ENCODE measurements at regions not wholly inside any gene's neighbourhood (a gene's known extent, or its start where the extent isn't known, plus 50 kb on each side); places are given as distances from the start of the nearest gene placed in this dataset.

DNA sequence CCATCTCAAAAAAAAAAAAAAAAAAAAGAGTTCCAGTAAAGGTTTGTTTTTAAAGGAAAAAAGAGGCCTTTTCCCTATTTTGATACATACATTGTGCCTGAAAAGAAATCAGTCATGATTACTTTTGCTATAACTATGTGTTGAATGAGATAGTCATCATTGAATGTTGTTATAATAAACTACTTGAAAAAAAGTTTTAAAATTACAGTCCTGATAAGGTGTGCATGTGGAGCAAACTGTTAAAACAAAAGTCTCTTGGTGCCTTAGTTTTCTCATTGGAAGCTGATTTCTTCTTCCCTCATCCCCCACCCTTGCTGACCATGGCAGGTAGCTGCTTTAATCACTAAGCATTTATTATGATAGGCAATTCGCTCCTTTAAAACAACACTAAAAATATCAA, 172.3 kb upstream of the TBCA start:
- DNase-seq = no peak

DNA sequence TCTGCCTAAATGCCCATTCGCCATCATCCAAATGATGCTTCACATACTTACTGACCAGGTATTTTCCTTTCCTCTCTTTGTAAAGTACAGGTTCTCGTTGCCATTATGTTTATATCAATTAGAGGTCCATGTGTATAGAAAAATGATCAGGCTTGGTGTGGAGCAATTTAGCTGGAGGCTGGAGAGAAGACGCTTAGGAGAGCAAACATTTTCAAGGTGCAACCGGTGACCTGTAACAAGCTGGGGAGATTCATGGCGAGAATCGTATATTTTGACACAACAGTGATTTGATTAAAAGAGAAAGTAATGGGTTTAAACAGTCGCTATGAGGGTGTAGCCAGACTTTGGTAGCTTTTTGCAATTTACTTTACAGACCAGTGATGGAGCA, 170.9 kb upstream of the TBCA start:
- no peak for DNase-seq

DNA sequence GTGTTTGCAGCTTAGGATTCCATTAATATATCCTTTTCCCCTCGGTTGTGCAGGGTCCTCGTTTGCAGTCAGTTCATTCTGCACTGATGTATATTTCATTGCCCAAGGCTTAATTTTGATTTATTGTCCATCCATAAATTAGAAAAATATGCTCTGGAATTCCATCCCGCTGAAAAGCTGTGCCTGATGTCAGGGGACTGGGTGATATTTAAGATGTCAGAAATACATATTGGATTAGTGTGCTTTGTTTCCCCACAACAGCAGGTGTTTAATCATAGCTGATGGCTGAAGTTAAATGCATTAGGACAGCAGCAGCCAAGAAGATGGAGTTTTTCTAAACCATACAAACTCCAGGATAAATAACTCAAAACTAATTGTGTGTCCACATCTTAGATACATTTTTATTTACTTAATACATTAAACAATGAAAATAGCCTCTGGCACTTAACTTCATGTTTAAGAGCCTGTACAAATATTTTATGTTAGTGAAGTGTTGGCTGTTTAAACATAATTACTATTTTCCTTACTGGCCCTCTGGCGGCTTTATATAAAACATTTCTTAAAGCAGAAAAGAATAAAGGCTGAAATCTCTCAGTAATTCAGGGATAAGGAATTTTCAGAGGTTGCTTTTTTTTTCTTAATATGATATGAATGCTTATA, 170.4 kb upstream of the TBCA start:
- DNase-seq = no peak

DNA sequence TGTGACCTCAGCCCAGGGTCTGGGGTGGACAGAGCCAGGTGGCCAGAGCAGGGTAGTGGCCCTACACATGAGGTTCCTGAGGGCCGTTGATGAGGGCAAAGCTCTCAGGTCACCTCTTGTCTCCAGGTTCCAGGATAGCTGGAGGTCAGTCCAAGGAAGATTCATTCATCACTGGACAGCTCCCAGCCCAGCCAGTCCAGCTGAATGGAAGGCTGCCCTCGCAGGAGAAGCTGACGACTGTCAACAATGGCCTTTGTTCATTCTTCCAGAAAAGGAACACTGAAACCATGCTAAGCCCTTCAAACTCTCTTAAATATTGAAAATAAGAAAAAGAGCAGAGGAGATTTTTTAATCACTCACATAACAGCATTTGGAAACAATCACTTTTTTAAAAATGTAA, 169.7 kb upstream of the TBCA start:
- DNase-seq = peak; percentile 66 to 77

DNA sequence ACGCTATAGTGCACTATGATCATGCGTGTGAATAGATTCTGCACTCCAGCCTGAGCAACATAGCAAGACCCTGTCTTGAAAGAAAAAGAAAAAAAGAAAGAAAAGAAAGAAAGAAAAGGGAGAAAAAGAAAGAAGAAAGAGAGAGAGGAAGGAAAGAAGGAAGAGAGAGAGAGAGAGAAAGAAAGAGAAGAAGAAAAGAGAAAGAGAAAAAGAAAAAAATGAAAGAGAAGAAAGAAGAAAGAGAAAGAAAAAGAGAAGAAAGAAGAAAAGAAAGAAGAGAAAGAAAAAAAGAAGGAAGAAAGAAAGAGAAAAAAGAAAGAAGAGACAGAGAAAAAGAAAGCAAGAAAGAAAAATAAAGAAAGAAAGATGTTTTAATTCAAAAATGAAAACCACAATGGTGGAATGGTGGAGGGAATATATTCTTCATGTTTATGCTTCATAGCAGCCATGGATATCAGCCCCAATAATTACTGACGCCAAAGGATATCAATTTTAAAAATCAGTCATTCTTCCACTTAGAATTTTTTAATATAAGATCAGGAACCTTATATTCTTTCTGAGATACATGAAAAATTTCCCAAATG, 168.7 kb upstream of the TBCA start:
- no peak for DNase-seq

DNA sequence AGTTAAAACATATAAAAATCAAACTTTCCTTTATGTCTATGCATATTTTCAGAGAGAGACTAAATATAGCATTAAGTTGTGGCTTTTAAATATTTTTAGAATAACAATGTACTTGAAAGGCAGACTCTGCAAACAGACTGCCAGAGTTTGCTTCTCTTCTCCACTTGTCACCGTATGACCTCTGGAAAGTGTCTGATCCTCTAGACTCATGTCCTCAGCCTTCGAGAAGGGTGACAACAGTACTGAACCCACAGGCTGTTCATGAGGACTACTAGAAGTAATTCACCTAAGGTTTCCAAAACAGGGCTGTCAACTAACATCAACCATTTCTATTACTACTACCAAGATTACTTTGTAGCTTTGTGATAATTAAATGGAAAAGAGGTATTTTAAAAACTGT, 167.7 kb upstream of the TBCA start:
- no peak for DNase-seq

DNA sequence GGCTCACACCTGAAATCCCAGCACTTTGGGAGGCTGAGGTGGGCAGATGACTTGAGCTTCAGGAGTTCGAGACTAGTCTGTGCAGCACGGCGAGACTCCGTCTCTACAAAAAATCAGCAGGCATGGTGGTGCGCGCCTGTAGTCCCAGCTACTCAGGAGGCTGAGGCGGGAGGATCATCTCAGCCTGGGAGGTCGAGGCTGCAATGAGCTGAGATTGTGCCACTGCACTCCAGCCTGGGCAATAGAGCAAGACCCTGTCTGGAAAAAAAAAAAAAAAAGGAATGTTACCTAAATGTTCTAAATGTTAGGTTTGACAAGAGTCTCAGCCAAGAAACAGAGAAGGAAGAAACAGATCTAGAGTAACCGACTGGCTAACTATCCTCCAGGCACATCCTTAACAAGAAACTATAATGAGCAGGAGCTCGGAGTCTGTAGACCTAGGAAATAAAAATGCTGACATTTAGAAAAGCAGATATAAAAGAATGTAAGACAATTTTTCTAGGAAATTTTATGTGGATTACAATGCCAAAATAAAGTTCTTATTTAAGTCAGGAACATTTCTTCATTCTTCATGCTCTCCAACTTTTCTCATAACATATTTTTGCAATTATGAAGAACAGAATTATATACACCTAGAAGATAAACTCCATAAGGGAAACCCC, 166.6 kb upstream of the TBCA start:
- no peak for DNase-seq

DNA sequence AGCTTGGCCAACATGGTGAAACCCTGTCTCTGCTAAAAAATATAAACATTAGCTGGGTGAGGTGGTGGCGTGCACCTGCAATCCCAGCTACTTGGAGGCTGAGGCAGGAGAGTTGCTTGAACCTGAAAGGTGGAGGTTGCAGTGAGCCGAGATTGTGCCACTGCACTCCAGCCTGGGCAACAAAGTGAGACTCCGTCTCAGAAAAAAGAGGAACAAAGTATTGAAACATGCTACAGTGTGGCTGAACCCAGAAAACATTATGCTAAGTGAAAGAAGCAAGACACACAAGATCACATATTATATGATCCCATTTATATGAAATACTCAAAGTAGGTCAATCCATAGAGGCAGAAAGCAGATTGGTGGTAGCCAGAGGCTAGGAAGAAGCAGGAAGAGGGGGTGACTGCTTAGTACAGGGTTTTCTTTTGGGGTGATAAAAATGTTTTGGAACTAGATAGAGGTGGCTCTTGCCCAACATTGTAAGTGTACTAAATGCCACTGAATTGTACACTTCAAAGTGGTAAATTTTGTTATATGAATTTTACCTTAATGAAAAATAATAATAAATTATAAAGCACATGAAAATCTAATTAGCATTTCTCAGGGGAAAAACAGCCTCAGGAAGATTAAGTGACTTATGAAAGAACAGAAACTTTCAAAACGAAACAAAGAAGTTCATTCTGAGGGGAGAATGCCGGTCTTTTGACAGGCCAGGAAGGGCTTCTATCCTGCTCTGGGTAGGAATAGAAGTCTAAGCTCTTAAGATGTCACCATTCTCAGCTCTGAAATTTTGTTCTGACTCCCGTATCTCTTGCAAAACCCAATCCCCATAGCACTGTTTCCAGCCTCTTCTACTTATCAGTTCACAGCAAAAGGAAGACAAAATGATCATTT, 161.1 kb upstream of the TBCA start:
- DNase-seq = no peak

DNA sequence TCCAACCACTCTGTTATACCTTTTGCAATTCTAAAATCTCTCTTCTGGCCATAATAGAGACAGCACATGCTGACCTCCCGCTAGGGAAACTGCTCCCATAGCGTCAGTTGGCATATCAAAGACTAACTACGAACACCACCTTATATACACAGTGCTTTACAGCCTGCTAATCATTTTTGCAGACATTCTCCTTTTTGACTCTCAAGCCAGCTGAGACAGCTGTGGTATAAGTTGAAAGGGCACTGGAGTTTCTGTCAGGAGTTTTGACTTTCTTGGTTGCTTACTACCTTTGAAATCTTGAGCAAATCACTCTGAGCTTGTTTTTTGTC, 160.2 kb upstream of the TBCA start:
- DNase-seq = no peak

DNA sequence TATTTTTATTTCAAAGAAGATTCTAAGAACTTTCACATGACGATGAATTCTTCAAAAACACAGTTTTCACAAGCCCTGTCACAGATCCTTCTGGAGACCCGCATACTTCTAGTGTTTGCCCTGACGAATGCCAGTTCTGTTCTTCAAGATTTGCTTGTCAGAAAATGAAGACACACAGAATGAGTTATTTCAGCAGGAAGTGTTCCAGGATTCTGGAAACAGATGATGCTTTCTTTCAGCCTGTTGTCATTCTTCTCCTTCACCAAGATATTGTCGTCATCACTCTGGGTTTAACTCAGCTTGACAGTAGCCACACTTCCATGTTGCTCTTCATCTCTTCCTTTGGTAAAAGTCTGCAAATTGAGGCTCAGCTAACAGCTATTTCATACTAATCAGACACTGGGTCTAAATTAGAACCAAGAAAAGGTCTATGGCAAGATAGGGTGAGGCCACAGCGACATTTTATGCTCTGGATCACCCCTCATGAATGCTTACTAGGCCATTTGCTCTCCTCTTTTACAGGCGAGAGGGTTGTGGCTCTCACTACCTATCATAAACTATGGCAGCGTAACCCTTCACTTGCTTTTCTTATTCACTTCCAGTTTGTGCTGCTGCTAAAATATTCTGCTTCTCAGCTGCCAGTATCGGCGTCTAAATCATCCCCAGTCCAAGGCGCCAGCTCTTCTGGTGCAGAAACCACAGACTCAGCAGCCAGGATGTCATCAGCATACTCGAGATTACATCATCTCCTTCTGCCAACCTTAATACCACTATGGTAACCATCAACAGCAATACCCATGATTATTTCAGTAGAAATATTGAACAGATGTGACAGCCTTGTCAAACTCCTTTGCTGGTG, 159.6 kb upstream of the TBCA start:
- no peak for DNase-seq

DNA sequence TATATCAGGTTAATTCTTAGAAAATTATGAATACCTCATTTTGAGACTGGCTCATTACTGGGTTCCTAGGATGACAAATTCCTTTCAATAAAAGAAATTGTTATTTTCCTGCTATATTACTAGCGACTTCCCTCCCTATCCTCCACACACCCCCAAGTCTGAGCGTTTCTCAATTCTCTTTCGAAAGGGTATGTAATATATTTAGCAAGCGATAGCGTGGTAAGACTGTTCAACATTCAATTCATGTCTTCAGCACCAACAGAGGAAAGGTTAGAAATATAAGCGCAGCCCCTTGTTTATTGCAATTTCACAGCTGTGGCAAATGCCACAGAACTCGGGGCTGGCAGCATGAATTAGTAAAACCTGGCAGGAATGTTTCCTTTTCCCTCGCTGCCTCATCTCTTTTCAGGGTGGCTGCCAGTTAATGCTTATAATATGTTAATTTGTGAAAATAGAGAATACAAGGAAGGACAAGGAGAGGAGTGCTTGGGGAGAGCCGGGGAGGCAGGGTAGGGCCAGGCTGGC, 152.7 kb upstream of the TBCA start:
- DNase-seq = no peak

DNA sequence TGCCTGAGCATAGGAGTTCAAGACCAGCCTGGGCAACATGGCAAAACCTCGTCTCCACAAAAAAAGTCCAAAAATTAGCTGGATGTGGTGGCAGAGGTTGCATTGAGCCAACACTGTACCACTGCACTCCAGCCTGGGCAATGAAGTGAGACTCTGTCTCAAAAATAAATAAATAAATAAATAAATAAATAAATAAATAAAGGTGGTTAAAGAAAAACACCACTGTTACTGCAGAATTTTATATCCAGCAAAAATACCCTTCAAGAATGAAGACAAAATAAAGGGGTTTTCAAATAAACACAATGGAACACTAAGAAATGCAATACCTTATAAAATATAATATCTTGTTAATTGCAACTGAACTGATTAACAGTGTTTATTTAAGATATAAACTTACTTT, 150.2 kb upstream of the TBCA start:
- DNase-seq = no peak

DNA sequence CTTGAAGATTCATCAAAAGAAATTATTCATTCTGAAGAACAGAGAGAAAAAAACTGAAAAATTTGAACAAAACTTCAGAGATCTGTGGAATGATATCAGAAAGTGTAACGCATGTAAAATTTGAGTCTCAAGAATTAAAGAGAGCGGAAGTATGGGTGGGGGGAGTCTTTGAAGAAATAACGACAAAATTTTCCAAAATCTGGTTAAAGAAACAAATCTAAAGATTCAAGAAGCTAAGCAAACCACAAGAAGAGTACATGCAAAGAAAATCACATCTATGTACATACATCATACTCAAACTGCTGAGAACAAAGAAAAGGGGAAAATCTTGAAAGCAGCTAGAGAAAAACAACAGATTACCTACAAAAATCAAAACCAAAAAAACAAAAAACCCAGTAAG, 149.4 kb upstream of the TBCA start:
- DNase-seq = no peak

DNA sequence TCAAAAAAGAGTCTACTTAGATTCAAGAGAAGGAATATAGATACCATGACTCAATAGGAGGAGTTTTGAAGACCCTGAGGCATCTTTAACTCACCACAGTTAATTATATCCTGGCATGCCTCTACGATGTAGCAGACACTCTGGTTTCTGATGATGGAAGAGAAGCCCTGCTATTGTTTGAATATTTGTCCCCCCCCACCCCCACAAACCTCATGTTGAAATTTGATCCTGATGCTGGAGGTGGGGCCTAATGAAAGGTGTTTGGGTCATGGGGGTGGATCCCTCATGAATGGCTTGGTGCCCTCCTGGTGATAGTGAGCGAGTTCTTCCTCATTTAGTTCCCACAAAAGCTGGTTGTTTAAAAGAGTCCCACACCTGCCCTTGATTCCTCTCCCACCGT, 147.9 kb upstream of the TBCA start:
- DNase-seq = no peak

DNA sequence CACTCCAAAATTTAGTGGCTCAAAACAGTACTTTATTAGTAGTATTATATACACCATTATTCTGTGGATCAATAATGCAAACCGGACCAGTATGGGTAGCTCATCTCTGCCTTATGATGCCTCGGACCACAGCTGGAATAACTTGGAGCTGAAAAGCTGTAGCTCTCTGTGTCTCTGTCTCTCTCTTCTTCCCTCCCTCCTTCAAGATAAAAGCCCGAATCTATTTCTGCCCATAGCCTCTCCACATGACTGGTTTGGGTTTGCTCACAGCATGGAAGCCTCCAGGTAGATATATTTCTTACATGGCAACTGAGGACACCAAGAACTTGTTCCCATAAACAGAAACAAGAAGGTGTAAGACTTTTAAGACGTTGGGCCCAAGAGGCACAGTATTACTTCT, 147.5 kb upstream of the TBCA start:
- no peak for DNase-seq

DNA sequence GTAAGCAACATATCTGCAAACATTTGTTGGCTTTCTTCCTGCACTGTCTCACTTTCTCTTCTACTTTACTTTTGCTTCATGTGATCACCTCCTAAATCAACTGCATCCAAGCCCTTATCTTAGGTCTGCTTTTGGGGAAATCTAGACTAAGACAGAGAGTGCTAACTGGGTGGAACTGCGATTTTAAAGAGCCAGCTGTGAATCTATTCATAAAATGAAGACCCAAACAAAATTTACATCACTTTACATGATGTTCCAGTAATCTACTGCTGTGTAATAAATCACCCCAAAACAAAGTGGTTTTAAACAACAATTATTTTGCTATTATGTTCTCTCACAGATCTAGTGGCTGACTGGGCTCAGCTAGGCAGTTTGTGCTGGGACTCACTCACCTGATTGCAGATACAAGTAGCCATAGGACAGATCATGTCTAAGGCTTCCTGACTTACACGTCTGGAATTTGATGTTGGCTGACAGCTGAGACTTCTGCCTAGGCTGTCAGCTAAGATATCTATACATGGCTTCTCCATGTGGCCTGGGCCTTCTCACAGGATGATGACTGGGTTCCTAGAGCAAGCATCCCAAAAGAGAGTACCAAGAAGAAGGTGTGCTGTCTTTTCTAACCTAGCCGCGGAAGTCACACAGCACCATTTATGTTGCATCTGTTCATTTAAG, 145.1 kb upstream of the TBCA start:
- DNase-seq = no peak

DNA sequence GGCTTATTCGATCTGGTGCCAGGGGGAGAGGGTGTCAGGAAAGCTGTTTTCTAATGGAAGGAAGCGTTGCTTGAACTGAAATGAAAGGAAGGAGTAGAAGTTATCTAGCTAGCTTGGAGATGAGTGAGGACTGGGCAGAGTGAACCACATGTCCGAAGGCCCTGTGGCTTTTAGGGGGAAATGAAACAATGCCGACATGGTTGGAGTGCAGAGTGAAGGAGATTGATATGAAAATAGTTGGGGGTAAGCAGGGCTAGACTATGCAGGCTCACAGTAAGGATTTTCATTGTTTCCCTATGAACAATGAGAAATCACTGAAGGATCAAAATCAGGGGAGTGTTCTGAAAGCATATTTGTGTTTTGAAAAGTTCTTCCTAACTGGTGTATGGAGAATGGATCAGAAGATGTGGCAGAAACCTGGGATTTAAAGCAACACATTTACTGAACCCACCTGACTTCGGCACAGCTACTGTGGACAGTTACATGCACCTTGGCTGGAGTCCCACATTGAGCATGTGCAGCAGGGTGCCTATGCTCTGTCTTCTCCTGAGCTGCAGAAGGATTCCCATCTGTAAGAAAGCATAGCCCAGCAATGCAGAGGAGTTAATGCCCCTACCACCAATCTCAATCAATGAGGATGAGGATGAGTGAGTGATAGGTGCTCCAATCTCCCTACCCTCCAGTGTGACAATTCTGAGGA, 144.4 kb upstream of the TBCA start:
- DNase-seq = no peak

DNA sequence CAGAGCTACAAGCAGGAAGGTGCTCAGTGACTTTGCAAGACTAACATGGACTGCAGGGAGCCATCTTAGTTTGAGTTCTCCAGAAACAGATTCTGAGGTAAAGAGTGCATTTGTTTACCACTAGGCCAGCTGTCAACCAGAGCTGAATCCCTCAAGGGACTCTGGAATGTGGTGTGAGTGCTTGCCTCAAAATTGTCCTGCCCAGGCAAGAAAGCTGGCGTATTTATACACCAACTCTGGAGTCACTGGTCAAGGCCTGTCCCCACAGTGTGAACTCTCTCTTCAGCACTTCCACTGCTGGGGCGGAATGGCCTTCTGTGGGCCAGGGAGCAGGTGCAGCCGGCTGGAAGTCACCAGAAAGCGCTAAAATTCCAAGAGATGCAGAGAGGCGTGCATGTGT, 139.2 kb upstream of the TBCA start:
- no peak for DNase-seq

DNA sequence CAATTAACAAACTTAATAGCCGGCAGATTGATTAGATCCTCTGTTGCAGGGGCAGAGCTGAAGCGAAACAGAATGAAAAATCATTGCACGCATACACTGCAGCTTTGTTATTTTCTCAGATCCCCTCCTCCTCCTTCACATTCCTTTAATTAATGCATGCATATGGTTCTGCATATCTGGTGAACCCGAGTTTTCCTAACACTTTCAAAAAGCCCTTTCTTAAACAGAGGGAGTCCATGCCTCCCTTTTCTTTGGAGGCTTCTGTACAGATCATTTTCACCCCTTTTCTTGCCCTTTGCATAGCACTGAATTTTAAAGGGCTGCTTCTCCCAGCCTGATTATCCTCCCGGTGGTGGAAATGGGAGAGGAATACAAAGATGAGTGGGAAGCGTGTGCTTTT, 136.6 kb upstream of the TBCA start:
- DNase-seq = no peak

DNA sequence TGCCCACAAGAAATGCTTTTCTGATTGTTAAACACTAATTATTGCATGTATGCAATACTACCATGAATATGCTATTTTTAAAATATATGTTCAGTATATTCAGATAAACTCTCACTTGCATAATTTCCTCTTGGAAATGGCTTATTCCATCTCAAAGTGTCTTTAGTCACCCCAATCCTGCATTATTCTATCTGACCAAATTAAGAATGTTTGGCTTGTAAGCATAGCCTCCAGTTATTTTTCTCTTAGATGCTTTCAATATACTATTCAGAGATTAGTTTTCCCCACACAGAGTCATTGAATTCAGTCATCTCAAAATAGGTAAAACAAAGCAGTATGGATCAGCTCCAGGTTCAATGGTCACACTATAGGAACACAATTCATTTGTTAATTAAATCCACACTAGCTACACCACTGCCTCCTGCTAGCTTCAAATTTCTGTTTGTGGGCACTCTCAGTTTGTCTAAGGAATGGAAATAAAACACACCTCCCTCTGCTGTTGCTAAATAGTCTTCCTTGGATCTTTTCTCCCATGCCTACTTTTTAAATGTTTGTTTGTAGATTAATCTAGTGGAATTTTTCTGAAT, 134.6 kb upstream of the TBCA start:
- no peak for DNase-seq

DNA sequence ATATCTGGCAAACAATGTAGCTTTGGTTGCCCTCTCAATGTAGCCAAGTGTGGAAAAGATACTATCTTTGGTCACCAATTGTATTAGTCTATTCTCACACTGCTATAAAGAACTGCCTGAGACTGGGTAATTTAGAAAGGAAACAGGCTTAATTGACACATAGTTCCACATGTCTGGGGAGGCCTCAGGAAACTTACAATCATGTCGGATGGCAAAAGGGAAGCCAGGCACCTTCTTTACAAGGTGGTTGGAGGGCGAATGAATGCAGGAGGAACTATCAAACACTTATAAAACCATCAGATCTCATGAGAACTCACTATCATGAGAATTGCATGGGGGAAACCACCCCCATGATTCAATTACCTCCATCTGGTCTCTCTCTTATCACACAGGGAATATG, 133.1 kb upstream of the TBCA start:
- DNase-seq = no peak
